ENCODE measurements at regions not wholly inside any gene's neighbourhood (a gene's known extent, or its start where the extent isn't known, plus 50 kb on each side); places are given as distances from the start of the nearest gene placed in this dataset.
"Not testable (repeated sequence)": the region's sequence is repeated elsewhere in the genome, so short reads cannot be mapped to it uniquely, and the experiment has no call there.

- Histone ChIP-seq H3K27me3 (ENCODE audit: insufficient read depth, low read length) (no peaks in the 10 kb centered on the region), H3K4me2 (ENCODE audit: low read length) (no peak overlapping the region), H4K12ac (ENCODE audit: low read depth, low read length) (no peak overlapping the region), H3K23ac (ENCODE audit: low read length) (no peak overlapping the region), H3K4me3 (ENCODE audit: low read depth, low read length) (no peak overlapping the region), H4K91ac (ENCODE audit: low read depth, low read length) (no peak overlapping the region), H3K18ac (ENCODE audit: low read length) (no peak overlapping the region), H3K9me3 (ENCODE audit: insufficient read depth, low read depth, low read length) (no peaks in the 10 kb centered on the region), H2AK5ac (ENCODE audit: low read length) (no peak overlapping the region), H4K8ac (ENCODE audit: low read depth, low read length) (no peak overlapping the region), H3K79me1 (ENCODE audit: low read length) (no peaks in the 10 kb centered on the region), H3K4me1 (ENCODE audit: control insufficient read depth in 1 of 2, insufficient read depth in 2 of 2, low read length in 2 of 2) (no peaks in the 10 kb centered on the region), H3K4ac (ENCODE audit: low read depth, low read length) (no peak overlapping the region), H2AFZ (ENCODE audit: insufficient read depth, low read length, poor library complexity) (no peak overlapping the region), H2BK5ac (ENCODE audit: low read depth, low read length, poor library complexity) (no peak overlapping the region), H3K27ac (ENCODE audit: low read depth, low read length) (no peak overlapping the region), H3K9ac (ENCODE audit: low read length) (no peak overlapping the region), H2BK12ac (ENCODE audit: low read length) (no peak overlapping the region), H3K14ac (ENCODE audit: low read length) (no peak overlapping the region), H3K36me3 (ENCODE audit: control insufficient read depth in 1 of 2, insufficient read depth in 2 of 2, low read length in 2 of 2) (no peaks in the 10 kb centered on the region), H2BK120ac (ENCODE audit: insufficient read depth, low read length, poor library complexity) (no peak overlapping the region), H3K79me2 (ENCODE audit: control insufficient read depth, insufficient read depth, low read length, poor library complexity) (no peaks in the 10 kb centered on the region)
- no CpG with 5 or more reads among the region's 5 CpGs for WGBS (ENCODE audit: extremely low coverage, insufficient coverage, insufficient read length)
- DNase-seq, result peak in 1 of 2 donors; percentile 7
Measured at GRCh38 chr3:22862111-22862510, 341.0 kb upstream of the UBE2E2 start.

- H2BK120ac ChIP-seq (ENCODE audit: insufficient read depth, low read length, poor library complexity); H3K4ac ChIP-seq (ENCODE audit: low read depth, low read length); H3K36me3 ChIP-seq (ENCODE audit: control insufficient read depth in 1 of 2, insufficient read depth in 2 of 2, low read length in 2 of 2); H3K79me2 ChIP-seq (ENCODE audit: control insufficient read depth, insufficient read depth, low read length, poor library complexity); H3K23ac ChIP-seq (ENCODE audit: low read length); H2BK5ac ChIP-seq (ENCODE audit: low read depth, low read length, poor library complexity); H3K27me3 ChIP-seq (ENCODE audit: insufficient read depth, low read length); H2AK5ac ChIP-seq (ENCODE audit: low read length); H2AFZ ChIP-seq (ENCODE audit: insufficient read depth, low read length, poor library complexity); H3K4me2 ChIP-seq (ENCODE audit: low read length); H4K91ac ChIP-seq (ENCODE audit: low read depth, low read length); H3K79me1 ChIP-seq (ENCODE audit: low read length); H2BK12ac ChIP-seq (ENCODE audit: low read length); H3K14ac ChIP-seq (ENCODE audit: low read length); H4K12ac ChIP-seq (ENCODE audit: low read depth, low read length); H3K9ac ChIP-seq (ENCODE audit: low read length); H3K4me3 ChIP-seq (ENCODE audit: low read depth, low read length); H4K8ac ChIP-seq (ENCODE audit: low read depth, low read length); DNase-seq; H3K4me1 ChIP-seq (ENCODE audit: control insufficient read depth in 1 of 2, insufficient read depth in 2 of 2, low read length in 2 of 2); H3K9me3 ChIP-seq (ENCODE audit: insufficient read depth, low read depth, low read length); H3K27ac ChIP-seq (ENCODE audit: low read depth, low read length); H3K18ac ChIP-seq (ENCODE audit: low read length): not testable (repeated sequence)
- no CpG with 5 or more reads among the region's 2 CpGs for WGBS (ENCODE audit: extremely low coverage, insufficient coverage, insufficient read length)
Measured at GRCh38 chr3:22882834-22883233, 320.3 kb upstream of the UBE2E2 start.

- H3K36me3 ChIP-seq (ENCODE audit: control insufficient read depth in 1 of 2, insufficient read depth in 2 of 2, low read length in 2 of 2), result no peaks in the 10 kb centered on the region
- H2BK5ac ChIP-seq (ENCODE audit: low read depth, low read length, poor library complexity), result no peak overlapping the region
Measured at GRCh38 chr3:22885039-22885438, 318.1 kb upstream of the UBE2E2 start.

GRCh38 chr3:22885574-22886341, 317.4 kb upstream of the UBE2E2 start:
- Histone ChIP-seq H3K23ac (ENCODE audit: low read length) (no peak overlapping the region), H3K79me1 (ENCODE audit: low read length) (peaks cover 2% of the 10 kb centered on the region), H4K8ac (ENCODE audit: low read depth, low read length) (no peak overlapping the region), H2AK5ac (ENCODE audit: low read length) (no peak overlapping the region), H3K27ac (ENCODE audit: low read depth, low read length) (no peak overlapping the region), H3K36me3 (ENCODE audit: control insufficient read depth in 1 of 2, insufficient read depth in 2 of 2, low read length in 2 of 2) (no peaks in the 10 kb centered on the region), H3K9me3 (ENCODE audit: insufficient read depth, low read depth, low read length) (no peaks in the 10 kb centered on the region), H3K9ac (ENCODE audit: low read length) (no peak overlapping the region), H3K4ac (ENCODE audit: low read depth, low read length) (no peak overlapping the region), H2BK5ac (ENCODE audit: low read depth, low read length, poor library complexity) (no peak overlapping the region), H4K91ac (ENCODE audit: low read depth, low read length) (peak overlapping the region; percentile 37), H2BK12ac (ENCODE audit: low read length) (no peak overlapping the region), H3K4me3 (ENCODE audit: low read depth, low read length) (no peak overlapping the region), H3K79me2 (ENCODE audit: control insufficient read depth, insufficient read depth, low read length, poor library complexity) (no peaks in the 10 kb centered on the region), H3K27me3 (ENCODE audit: insufficient read depth, low read length) (no peaks in the 10 kb centered on the region), H3K4me1 (ENCODE audit: control insufficient read depth in 1 of 2, insufficient read depth in 2 of 2, low read length in 2 of 2) (no peaks in the 10 kb centered on the region), H2AFZ (ENCODE audit: insufficient read depth, low read length, poor library complexity) (no peak overlapping the region), H3K4me2 (ENCODE audit: low read length) (no peak overlapping the region), H3K14ac (ENCODE audit: low read length) (no peak overlapping the region), H4K12ac (ENCODE audit: low read depth, low read length) (no peak overlapping the region), H3K18ac (ENCODE audit: low read length) (no peak overlapping the region), H2BK120ac (ENCODE audit: insufficient read depth, low read length, poor library complexity) (no peak overlapping the region)
- no peak for DNase-seq
- no CpG with 5 or more reads among the region's 6 CpGs for WGBS (ENCODE audit: extremely low coverage, insufficient coverage, insufficient read length)

More at GRCh38 chr3:22885039-22885438, 318.1 kb upstream of the UBE2E2 start:
- Histone ChIP-seq H3K79me1 (ENCODE audit: low read length) (peaks cover 2% of the 10 kb centered on the region), H3K4me2 (ENCODE audit: low read length) (no peak overlapping the region), H3K9me3 (ENCODE audit: insufficient read depth, low read depth, low read length) (no peaks in the 10 kb centered on the region), H2BK120ac (ENCODE audit: insufficient read depth, low read length, poor library complexity) (no peak overlapping the region), H3K27me3 (ENCODE audit: insufficient read depth, low read length) (no peaks in the 10 kb centered on the region), H3K4ac (ENCODE audit: low read depth, low read length) (no peak overlapping the region), H2AFZ (ENCODE audit: insufficient read depth, low read length, poor library complexity) (no peak overlapping the region), H3K4me3 (ENCODE audit: low read depth, low read length) (no peak overlapping the region), H4K12ac (ENCODE audit: low read depth, low read length) (no peak overlapping the region), H3K9ac (ENCODE audit: low read length) (no peak overlapping the region), H4K8ac (ENCODE audit: low read depth, low read length) (no peak overlapping the region), H4K91ac (ENCODE audit: low read depth, low read length) (peak overlapping the region; percentile 37), H3K23ac (ENCODE audit: low read length) (no peak overlapping the region), H3K14ac (ENCODE audit: low read length) (no peak overlapping the region), H3K18ac (ENCODE audit: low read length) (no peak overlapping the region), H2BK12ac (ENCODE audit: low read length) (no peak overlapping the region), H3K27ac (ENCODE audit: low read depth, low read length) (no peak overlapping the region), H3K4me1 (ENCODE audit: control insufficient read depth in 1 of 2, insufficient read depth in 2 of 2, low read length in 2 of 2) (no peaks in the 10 kb centered on the region), H2AK5ac (ENCODE audit: low read length) (no peak overlapping the region), H3K79me2 (ENCODE audit: control insufficient read depth, insufficient read depth, low read length, poor library complexity) (no peaks in the 10 kb centered on the region)
- no peak for DNase-seq
